IMR-90 (cell line): ENCODE measurements at regions not wholly inside any gene's neighbourhood (a gene's known extent, or its start where the extent isn't known, plus 50 kb on each side); places are given as distances from the start of the nearest gene placed in this dataset.

Experiments used
- ATAC-seq: fragments of 200-7000 bp; cut with Tn5 transposase; 2 replicates; pipeline ENCODE4 v1.9.1; 2020; ENCODE audit warnings: low read depth, mild to moderate bottlenecking, moderate library complexity
- BruUV-seq: library from RNA; stranded (reverse); fragments of 400-500 nt; replicated peaks from 2 replicates; lab custom pipeline; 2021; lab: Mats Ljungman, UMichigan
- CTCF ChIA-PET: fragments of 300-600 bp; formaldehyde crosslinking; extraction: SDS; loops from one replicate; lab custom pipeline; 2021; ENCODE audit warnings: antibody characterized with exemption; lab: Yijun Ruan, JAX
- POLR2A ChIA-PET: fragments of 300-600 bp; sonication (Branson Sonifier 250); formaldehyde crosslinking; loops from one replicate; lab custom pipeline; 2022; ENCODE audit warnings: antibody characterized with exemption; ENCODE audit not compliant: unreplicated experiment; lab: Charles Lee
- DNase-seq: peaks from one replicate; pipeline ENCODE4 v3.0.0; 2013
- H2AFZ ChIP-seq: replicated peaks from 2 replicates; pipeline ENCODE3; 2013; ENCODE audit warnings: low read length, mild to moderate bottlenecking; ENCODE audit not compliant: poor library complexity
- H2AK5ac ChIP-seq: 2 replicates; pipeline ENCODE4 v1.6.1; 2013; ENCODE audit warnings: low read depth, low read length, inconsistent platforms
- H2AK9ac ChIP-seq: replicated peaks from 2 replicates; pipeline ENCODE3; 2013; ENCODE audit warnings: mild to moderate bottlenecking, low read depth, low read length, moderate library complexity; ENCODE audit not compliant: poor library complexity
- H2BK120ac ChIP-seq: 2 replicates; pipeline ENCODE4 v1.6.1; 2013; ENCODE audit warnings: low read depth, low read length, inconsistent platforms
- H2BK15ac ChIP-seq: 3 replicates; pipeline ENCODE4 v1.6.1; 2013; ENCODE audit warnings: low read depth, low read length, inconsistent platforms
- H2BK20ac ChIP-seq: 2 replicates; pipeline ENCODE4 v1.6.1; 2013; ENCODE audit warnings: low read depth, mild to moderate bottlenecking, inconsistent platforms, low read length, moderate library complexity
- H2BK5ac ChIP-seq: 2 replicates; pipeline ENCODE4 v1.6.1; 2013; ENCODE audit warnings: mild to moderate bottlenecking, low read depth, low read length, inconsistent platforms; ENCODE audit not compliant: poor library complexity, severe bottlenecking
- H3K14ac ChIP-seq: replicated peaks from 2 replicates; pipeline ENCODE4 v1.6.1; 2013; ENCODE audit warnings: low read depth, low read length, inconsistent platforms
- H3K18ac ChIP-seq: 2 replicates; pipeline ENCODE4 v1.6.1; 2013; ENCODE audit warnings: low read depth, low read length, control low read depth
- H3K23ac ChIP-seq: 2 replicates; pipeline ENCODE4 v1.6.1; 2013; ENCODE audit warnings: low read depth, low read length, inconsistent platforms
- H3K27ac ChIP-seq: 2 replicates; pipeline ENCODE4 v1.5.1; 2013; ENCODE audit warnings: mild to moderate bottlenecking, control low read depth, low read length; ENCODE audit not compliant: insufficient read depth
- H3K27me3 ChIP-seq: 2 replicates; pipeline ENCODE4 v1.6.1; 2013; ENCODE audit warnings: low read length; ENCODE audit not compliant: control insufficient read depth, insufficient read depth
- H3K36me3 ChIP-seq: 2 replicates; pipeline ENCODE4 v1.6.1; 2013; ENCODE audit warnings: low read length, mixed read lengths; ENCODE audit not compliant: control insufficient read depth, insufficient read depth
- H3K4ac ChIP-seq: 2 replicates; pipeline ENCODE4 v1.6.1; 2013; ENCODE audit warnings: low read depth, low read length, inconsistent platforms
- H3K4me1 ChIP-seq: 2 replicates; pipeline ENCODE4 v1.6.1; 2013; ENCODE audit warnings: low read length, mixed read lengths; ENCODE audit not compliant: control insufficient read depth, insufficient read depth
- H3K4me2 ChIP-seq: 2 replicates; pipeline ENCODE4 v1.6.1; 2013; ENCODE audit warnings: low read depth, mild to moderate bottlenecking, control low read depth, low read length, moderate library complexity
- H3K4me3 ChIP-seq: 2 replicates; pipeline ENCODE4 v1.5.1; 2013; ENCODE audit warnings: low read depth, mild to moderate bottlenecking, control low read depth, low read length, moderate library complexity; ENCODE audit not compliant: insufficient read depth
- H3K56ac ChIP-seq: 2 replicates; pipeline ENCODE4 v1.6.1; 2013; ENCODE audit warnings: low read length, inconsistent platforms; ENCODE audit not compliant: insufficient read depth; ENCODE audit errors: extremely low read depth
- H3K79me1 ChIP-seq, 2 experiments: 2 replicates each; pipeline ENCODE4 v1.6.1; 2013; ENCODE audit warnings: low read length in 2 of 2, inconsistent platforms in 1 of 2, low read depth in 1 of 2
- H3K9ac ChIP-seq: 2 replicates; pipeline ENCODE4 v1.6.1; 2013; ENCODE audit warnings: low read depth, low read length, control low read depth
- H3K9me1 ChIP-seq: 2 replicates; pipeline ENCODE4 v1.6.1; 2013; ENCODE audit warnings: low read length, inconsistent platforms; ENCODE audit not compliant: insufficient read depth
- H3K9me3 ChIP-seq: 2 replicates; pipeline ENCODE4 v1.6.1; 2013; ENCODE audit warnings: low read length; ENCODE audit not compliant: control insufficient read depth, insufficient read depth
- H4K20me1 ChIP-seq: 2 replicates; pipeline ENCODE4 v1.6.1; 2013; ENCODE audit warnings: low read length, inconsistent platforms; ENCODE audit not compliant: insufficient read depth
- H4K5ac ChIP-seq: 2 replicates; pipeline ENCODE4 v1.6.1; 2013; ENCODE audit warnings: mild to moderate bottlenecking, low read depth, low read length, control low read depth
- H4K8ac ChIP-seq, 2 experiments: 2 replicates each; pipeline ENCODE4 v1.6.1; 2013; ENCODE audit warnings: low read depth in 2 of 2, low read length in 2 of 2, control low read depth in 1 of 2, inconsistent platforms in 1 of 2
- H4K91ac ChIP-seq: 2 replicates; pipeline ENCODE4 v1.6.1; 2013; ENCODE audit warnings: low read depth, low read length, inconsistent platforms; ENCODE audit not compliant: insufficient read depth
- CEBPB ChIP-seq: IDR thresholded peaks from 2 replicates; pipeline ENCODE4 v1.6.1; 2012; ENCODE audit warnings: low read depth, low read length, improper control_type of control experiment
- ELK1 ChIP-seq: fragments of 150-350 bp; IDR thresholded peaks from 2 replicates; pipeline ENCODE4 v1.6.1; 2016; ENCODE audit warnings: low read depth, mild to moderate bottlenecking, low read length, moderate library complexity, borderline replicate concordance
- WGBS, 2 experiments: methylation state at CpG; one replicate each; pipeline versions ENCODE4 v1.1.5 to v1.1.7; 2013; ENCODE audit warnings: missing lambda C conversion rate in 2 of 2; ENCODE audit not compliant: insufficient read length in 1 of 2; ENCODE audit errors: extremely low coverage in 2 of 2; 5-methylcytosine and 5-hydroxymethylcytosine counted together
- dilution Hi-C: fragments of 300-500 bp; cut with HindIII; formaldehyde crosslinking; loops from one replicate; pipeline ENCODE4 v1.14.3; 2018; ENCODE audit warnings: low sequenced_read_pairs; ENCODE audit not compliant: unreplicated experiment
- in situ Hi-C: fragments of 300-500 bp; cut with MboI; formaldehyde crosslinking; loops from 3 replicates; pipeline ENCODE4 v1.14.3; 2019; ENCODE audit warnings: low sequenced_read_pairs, inconsistent platforms, mixed read lengths
- intact Hi-C: fragments of 100-400 bp; cut with micrococcal nuclease; formaldehyde crosslinking; loops from 2 replicates; pipeline ENCODE4 v1.10.0; 2022

- no peak overlapping the region for H3K56ac ChIP-seq
- H2BK20ac ChIP-seq: no peak overlapping the region
- H3K9ac ChIP-seq: no peak overlapping the region
- no TSS peak for BruUV-seq
- H4K8ac ChIP-seq: no peak overlapping the region
- 60% methylated on average over 1 of the region's 3 CpGs; no CpG with 5 or more reads in 1 of the 2 experiments for WGBS, 2 experiments
- H3K14ac ChIP-seq: no peak overlapping the region
- no peak overlapping the region for H4K5ac ChIP-seq
- H2BK5ac ChIP-seq: no peak overlapping the region
- H3K27me3 ChIP-seq: peaks cover 26% of the 10 kb centered on the region
- H3K9me3 ChIP-seq: no peaks in the 10 kb centered on the region
- H2BK15ac ChIP-seq: no peak overlapping the region
- POLR2A ChIA-PET: no interaction called here
- no peak for DNase-seq
- no peak overlapping the region for H3K18ac ChIP-seq
- TF ChIP-seq CEBPB: peak; percentile 73
- no peak for TF ChIP-seq ELK1
- in situ Hi-C loops: no loop called here
- H3K4me2 ChIP-seq: no peak overlapping the region
- dilution Hi-C loops: no loop called here
- no peaks in the 10 kb centered on the region for H3K9me1 ChIP-seq
- no peak overlapping the region for H3K27ac ChIP-seq
- 0 out of 2 replicates have a peak, but pooled peaks cover 2% of the 10 kb centered on the region for H3K4me1 ChIP-seq
- H3K79me1 ChIP-seq: no peaks in the 10 kb centered on the region
- no peak overlapping the region for H4K91ac ChIP-seq
- CTCF ChIA-PET: no interaction called here
- ATAC-seq: no peak
- H4K20me1 ChIP-seq: no peaks in the 10 kb centered on the region
- H3K4ac ChIP-seq: no peak overlapping the region
- H2AFZ ChIP-seq: no peak overlapping the region
- no peak overlapping the region for H2BK120ac ChIP-seq
- H2AK9ac ChIP-seq: no peak overlapping the region
- no peak overlapping the region for H3K23ac ChIP-seq
- no peaks in the 10 kb centered on the region for H3K36me3 ChIP-seq
- no peak overlapping the region for H3K4me3 ChIP-seq
- intact Hi-C loops: no loop called here
- H2AK5ac ChIP-seq: no peak overlapping the region
Measured at GRCh38 chr16:50470687-50471086, 77.5 kb upstream of the NKD1 start.
